GM12878 (cell line): ENCODE measurements at regions not wholly inside any gene's neighbourhood (a gene's known extent, or its start where the extent isn't known, plus 50 kb on each side); places are given as distances from the start of the nearest gene placed in this dataset.

Source experiments
- ATAC-seq: fragments of 200-7000 bp; cut with Tn5 transposase; 3 replicates; pipeline ENCODE4 v1.9.1; 2020; ENCODE audit warnings: mild to moderate bottlenecking, moderate library complexity
- BruUV-seq: library from RNA; stranded (reverse); fragments of 400-500 nt; replicated peaks from 2 replicates; lab custom pipeline; 2021; lab: Mats Ljungman, UMichigan
- CTCF ChIA-PET: fragments of 300-600 bp; sonication (Branson Sonifier 250); formaldehyde crosslinking; extraction: SDS; loops from one replicate; lab custom pipeline; 2021; ENCODE audit warnings: inconsistent platforms; lab: Yijun Ruan, JAX
- POLR2A ChIA-PET: fragments of 350-600 bp; formaldehyde crosslinking; extraction: SDS; loops from one replicate; lab custom pipeline; 2021; ENCODE audit warnings: inconsistent platforms; lab: Charles Lee
- RAD21 ChIA-PET: fragments of 300-600 bp; sonication (Branson Sonifier 250); formaldehyde crosslinking; loops from one replicate; lab custom pipeline; 2023; ENCODE audit warnings: antibody characterized with exemption; ENCODE audit not compliant: unreplicated experiment; lab: Charles Lee
- SMC1A ChIA-PET: fragments of 300-600 bp; sonication (Branson Sonifier 250); formaldehyde crosslinking; loops from one replicate; lab custom pipeline; 2023; ENCODE audit not compliant: unreplicated experiment, uncharacterized antibody; lab: Charles Lee
- DNase-seq: peaks from one replicate; pipeline ENCODE4 v3.0.0-alpha.2; 2011; ENCODE audit warnings: low read depth, low spot score
- FAIRE-seq: peaks from 3 replicates; lab custom pipeline; 2011; peaks lifted over from hg19 to GRCh38; lab: Jason Lieb, UNC
- H2AFZ ChIP-seq: 2 replicates; pipeline ENCODE4 v1.6.0; 2011; ENCODE audit warnings: low read depth, low read length, control low read depth; ENCODE audit not compliant: control insufficient read depth
- H3K27ac ChIP-seq: 2 replicates; pipeline ENCODE4 v1.5.1; 2011; ENCODE audit warnings: control low read depth; ENCODE audit not compliant: control insufficient read depth, insufficient read depth
- H3K27me3 ChIP-seq, 2 experiments: replicated peaks in 1 of 2; 2 replicates each; pipeline versions ENCODE4 v1.6.0 to v1.6.1; 2011; ENCODE audit warnings: low read length in 1 of 2; ENCODE audit not compliant: control insufficient read depth in 2 of 2, insufficient read depth in 2 of 2
- H3K36me3 ChIP-seq, 2 experiments: 2 replicates each; pipeline ENCODE4 v1.5.1; 2011; ENCODE audit warnings: low read length in 1 of 2; ENCODE audit not compliant: control insufficient read depth in 2 of 2, insufficient read depth in 2 of 2
- H3K4me1 ChIP-seq: 2 replicates; pipeline ENCODE4 v1.6.1; 2011; ENCODE audit warnings: mild to moderate bottlenecking, low read length, moderate library complexity, mixed read lengths; ENCODE audit not compliant: control insufficient read depth, insufficient read depth
- H3K4me2 ChIP-seq: 2 replicates; pipeline ENCODE4 v1.6.0; 2011; ENCODE audit warnings: control low read depth; ENCODE audit not compliant: control insufficient read depth, insufficient read depth
- H3K4me3 ChIP-seq: fragments of 200-600 bp; sonication (generic); 2 replicates; pipeline ENCODE4 v1.5.1; 2016
- H3K79me2 ChIP-seq: 2 replicates; pipeline ENCODE4 v1.6.0; 2011; ENCODE audit warnings: low read length; ENCODE audit not compliant: control insufficient read depth, insufficient read depth
- H3K9ac ChIP-seq: 2 replicates; pipeline ENCODE4 v1.8.0; 2011; ENCODE audit warnings: low read length, control low read depth, mixed read lengths; ENCODE audit not compliant: control insufficient read depth, insufficient read depth
- H3K9me3 ChIP-seq: replicated peaks from 3 replicates; pipeline ENCODE4 v1.5.1; 2011; ENCODE audit warnings: mild to moderate bottlenecking, low read length; ENCODE audit not compliant: control insufficient read depth, insufficient read depth
- H4K20me1 ChIP-seq: 2 replicates; pipeline ENCODE4 v1.6.0; 2011; ENCODE audit not compliant: control insufficient read depth, insufficient read depth
- CHD4 ChIP-seq: fragments of 200-600 bp; sonication (generic); IDR thresholded peaks from 2 replicates; pipeline ENCODE4 v1.6.1; 2016; ENCODE audit warnings: mild to moderate bottlenecking
- CREM ChIP-seq: IDR thresholded peaks from 2 replicates; pipeline ENCODE4 v1.6.1; 2014; ENCODE audit warnings: antibody characterized with exemption, low read depth
- IRF3 ChIP-seq: fragments of 450-650 bp; IDR thresholded peaks from 2 replicates; pipeline ENCODE4 v1.6.1; 2014; ENCODE audit warnings: mild to moderate bottlenecking
- JUND ChIP-seq: IDR thresholded peaks from 2 replicates; pipeline ENCODE4 v1.6.1; 2012; ENCODE audit warnings: low read depth, mild to moderate bottlenecking, low read length, improper control_type of control experiment, moderate library complexity
- KLF5 ChIP-seq: fragments of 450-650 bp; IDR thresholded peaks from 2 replicates; pipeline ENCODE4 v1.6.1; 2014; ENCODE audit warnings: mild to moderate bottlenecking; ENCODE audit not compliant: partially characterized antibody
- LARP7 ChIP-seq: fragments of 450-650 bp; IDR thresholded peaks from 2 replicates; pipeline ENCODE4 v1.6.1; 2017; ENCODE audit warnings: mild to moderate bottlenecking
- RAD21 ChIP-seq: IDR thresholded peaks from 2 replicates; pipeline ENCODE4 v1.6.1; 2011; ENCODE audit warnings: mild to moderate bottlenecking, low read depth, low read length, moderate library complexity; ENCODE audit not compliant: insufficient read depth
- whole genome bisulfite sequencing: methylation state at CpG from one replicate; pipeline ENCODE4 v1.1.6; 2016; ENCODE audit warnings: low lambda C conversion rate; ENCODE audit not compliant: insufficient replicate concordance, insufficient coverage; ENCODE audit errors: missing lambda C conversion rate; 5-methylcytosine and 5-hydroxymethylcytosine counted together
- in situ Hi-C: fragments of 300-500 bp; cut with MboI; formaldehyde crosslinking; loops from 9 replicates; pipeline ENCODE4 v1.14.3; 2018; ENCODE audit warnings: mixed read lengths
- intact Hi-C: fragments of 100-400 bp; cut with micrococcal nuclease; formaldehyde crosslinking; loops from one replicate; pipeline ENCODE4 v1.14.2; 2022; ENCODE audit not compliant: unreplicated experiment
- TF ChIP-seq, protein P1 (sequence below): fragments of 450-650 bp; IDR thresholded peaks from 2 replicates; pipeline ENCODE4 v1.6.1; 2018; ENCODE audit warnings: borderline replicate concordance, mild to moderate bottlenecking; ENCODE audit not compliant: partially characterized antibody
- TF ChIP-seq, protein P2 (sequence below): fragments of 450-650 bp; IDR thresholded peaks from 2 replicates; pipeline ENCODE4 v1.6.1; 2016; ENCODE audit warnings: mild to moderate bottlenecking, moderate library complexity, borderline replicate concordance
- TF ChIP-seq, protein P3 (sequence below): fragments of 450-650 bp; conservative IDR thresholded peaks from 2 replicates; pipeline ENCODE4 v1.6.1; 2017; ENCODE audit warnings: mild to moderate bottlenecking, moderate library complexity

- 53% methylated on average over 5 of the region's 5 CpGs for WGBS
- TF ChIP-seq KLF5 = no peak
- no peak for TF ChIP-seq CREM
- TF ChIP-seq, protein P1, sequence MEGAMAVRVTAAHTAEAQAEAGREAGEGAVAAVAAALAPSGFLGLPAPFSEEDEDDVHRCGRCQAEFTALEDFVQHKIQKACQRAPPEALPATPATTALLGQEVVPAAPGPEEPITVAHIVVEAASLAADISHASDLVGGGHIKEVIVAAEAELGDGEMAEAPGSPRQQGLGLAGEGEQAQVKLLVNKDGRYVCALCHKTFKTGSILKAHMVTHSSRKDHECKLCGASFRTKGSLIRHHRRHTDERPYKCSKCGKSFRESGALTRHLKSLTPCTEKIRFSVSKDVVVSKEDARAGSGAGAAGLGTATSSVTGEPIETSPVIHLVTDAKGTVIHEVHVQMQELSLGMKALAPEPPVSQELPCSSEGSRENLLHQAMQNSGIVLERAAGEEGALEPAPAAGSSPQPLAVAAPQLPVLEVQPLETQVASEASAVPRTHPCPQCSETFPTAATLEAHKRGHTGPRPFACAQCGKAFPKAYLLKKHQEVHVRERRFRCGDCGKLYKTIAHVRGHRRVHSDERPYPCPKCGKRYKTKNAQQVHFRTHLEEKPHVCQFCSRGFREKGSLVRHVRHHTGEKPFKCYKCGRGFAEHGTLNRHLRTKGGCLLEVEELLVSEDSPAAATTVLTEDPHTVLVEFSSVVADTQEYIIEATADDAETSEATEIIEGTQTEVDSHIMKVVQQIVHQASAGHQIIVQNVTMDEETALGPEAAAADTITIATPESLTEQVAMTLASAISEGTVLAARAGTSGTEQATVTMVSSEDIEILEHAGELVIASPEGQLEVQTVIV = no peak
- no peak for TF ChIP-seq JUND
- TF ChIP-seq LARP7 = no peak
- TF ChIP-seq IRF3 = no peak
- no peak for TF ChIP-seq RAD21
- TF ChIP-seq CHD4 = no peak
- TF ChIP-seq, protein P2, sequence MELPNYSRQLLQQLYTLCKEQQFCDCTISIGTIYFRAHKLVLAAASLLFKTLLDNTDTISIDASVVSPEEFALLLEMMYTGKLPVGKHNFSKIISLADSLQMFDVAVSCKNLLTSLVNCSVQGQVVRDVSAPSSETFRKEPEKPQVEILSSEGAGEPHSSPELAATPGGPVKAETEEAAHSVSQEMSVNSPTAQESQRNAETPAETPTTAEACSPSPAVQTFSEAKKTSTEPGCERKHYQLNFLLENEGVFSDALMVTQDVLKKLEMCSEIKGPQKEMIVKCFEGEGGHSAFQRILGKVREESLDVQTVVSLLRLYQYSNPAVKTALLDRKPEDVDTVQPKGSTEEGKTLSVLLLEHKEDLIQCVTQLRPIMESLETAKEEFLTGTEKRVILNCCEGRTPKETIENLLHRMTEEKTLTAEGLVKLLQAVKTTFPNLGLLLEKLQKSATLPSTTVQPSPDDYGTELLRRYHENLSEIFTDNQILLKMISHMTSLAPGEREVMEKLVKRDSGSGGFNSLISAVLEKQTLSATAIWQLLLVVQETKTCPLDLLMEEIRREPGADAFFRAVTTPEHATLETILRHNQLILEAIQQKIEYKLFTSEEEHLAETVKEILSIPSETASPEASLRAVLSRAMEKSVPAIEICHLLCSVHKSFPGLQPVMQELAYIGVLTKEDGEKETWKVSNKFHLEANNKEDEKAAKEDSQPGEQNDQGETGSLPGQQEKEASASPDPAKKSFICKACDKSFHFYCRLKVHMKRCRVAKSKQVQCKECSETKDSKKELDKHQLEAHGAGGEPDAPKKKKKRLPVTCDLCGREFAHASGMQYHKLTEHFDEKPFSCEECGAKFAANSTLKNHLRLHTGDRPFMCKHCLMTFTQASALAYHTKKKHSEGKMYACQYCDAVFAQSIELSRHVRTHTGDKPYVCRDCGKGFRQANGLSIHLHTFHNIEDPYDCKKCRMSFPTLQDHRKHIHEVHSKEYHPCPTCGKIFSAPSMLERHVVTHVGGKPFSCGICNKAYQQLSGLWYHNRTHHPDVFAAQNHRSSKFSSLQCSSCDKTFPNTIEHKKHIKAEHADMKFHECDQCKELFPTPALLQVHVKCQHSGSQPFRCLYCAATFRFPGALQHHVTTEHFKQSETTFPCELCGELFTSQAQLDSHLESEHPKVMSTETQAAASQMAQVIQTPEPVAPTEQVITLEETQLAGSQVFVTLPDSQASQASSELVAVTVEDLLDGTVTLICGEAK = no peak
- TF ChIP-seq, protein P3, sequence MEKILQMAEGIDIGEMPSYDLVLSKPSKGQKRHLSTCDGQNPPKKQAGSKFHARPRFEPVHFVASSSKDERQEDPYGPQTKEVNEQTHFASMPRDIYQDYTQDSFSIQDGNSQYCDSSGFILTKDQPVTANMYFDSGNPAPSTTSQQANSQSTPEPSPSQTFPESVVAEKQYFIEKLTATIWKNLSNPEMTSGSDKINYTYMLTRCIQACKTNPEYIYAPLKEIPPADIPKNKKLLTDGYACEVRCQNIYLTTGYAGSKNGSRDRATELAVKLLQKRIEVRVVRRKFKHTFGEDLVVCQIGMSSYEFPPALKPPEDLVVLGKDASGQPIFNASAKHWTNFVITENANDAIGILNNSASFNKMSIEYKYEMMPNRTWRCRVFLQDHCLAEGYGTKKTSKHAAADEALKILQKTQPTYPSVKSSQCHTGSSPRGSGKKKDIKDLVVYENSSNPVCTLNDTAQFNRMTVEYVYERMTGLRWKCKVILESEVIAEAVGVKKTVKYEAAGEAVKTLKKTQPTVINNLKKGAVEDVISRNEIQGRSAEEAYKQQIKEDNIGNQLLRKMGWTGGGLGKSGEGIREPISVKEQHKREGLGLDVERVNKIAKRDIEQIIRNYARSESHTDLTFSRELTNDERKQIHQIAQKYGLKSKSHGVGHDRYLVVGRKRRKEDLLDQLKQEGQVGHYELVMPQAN = no peak
Observed at GRCh38 chr1:14339288-14339687, 259.2 kb upstream of the KAZN start.

More at GRCh38 chr1:14339288-14339687, 259.2 kb upstream of the KAZN start:
- Histone ChIP-seq H4K20me1 (no peaks in the 10 kb centered on the region), H3K4me3 (no peak overlapping the region), H3K79me2 (no peaks in the 10 kb centered on the region), H3K27ac (no peak overlapping the region), H3K9ac (no peak overlapping the region), H3K4me1 (no peaks in the 10 kb centered on the region), H3K36me3 (no peaks in the 10 kb centered on the region), H3K4me2 (no peak overlapping the region), H3K27me3 (no peaks in the 10 kb centered on the region), H3K9me3 (no peaks in the 10 kb centered on the region), H2AFZ (no peak overlapping the region)
- CTCF ChIA-PET = no interaction called here
- no TSS peak for BruUV-seq
- DNase-seq = no peak
- POLR2A ChIA-PET = no interaction called here
- ATAC-seq = no peak
- FAIRE-seq = no peak
- in situ Hi-C loops = no loop called here
- RAD21 ChIA-PET = no interaction called here
- intact Hi-C loops = no loop called here
- SMC1A ChIA-PET = interaction anchor here (1.2 kb wide), 1 partner anchor 18 kb away, joined by 5 read pairs; no protein-coding TSS in a partner anchor
